K562 (cell line): ENCODE measurements at regions not wholly inside any gene's neighbourhood (a gene's known extent, or its start where the extent isn't known, plus 50 kb on each side); places are given as distances from the start of the nearest gene placed in this dataset.

Source experiments
- ATAC-seq: fragments of 200-7000 bp; cut with Tn5 transposase; 3 replicates; pipeline ENCODE4 v1.9.1; 2020; ENCODE audit warnings: moderate library complexity
- BruUV-seq: library from RNA; stranded (reverse); fragments of 400-500 nt; replicated peaks from 2 replicates; lab custom pipeline; 2021; lab: Mats Ljungman, UMichigan
- CTCF ChIA-PET: fragments of 300-600 bp; formaldehyde crosslinking; extraction: SDS; loops from one replicate; lab custom pipeline; 2021; ENCODE audit warnings: low intra/inter-chr PET ratio; lab: Yijun Ruan, JAX
- POLR2A ChIA-PET: fragments of 300-600, 350-650 bp; sonication (Branson Sonifier 250); formaldehyde crosslinking; extraction: SDS; loops from one replicate; lab custom pipeline; 2021; ENCODE audit warnings: antibody characterized with exemption, inconsistent platforms; lab: Yijun Ruan, JAX
- DNase-seq, 4 experiments: peaks; one replicate each; pipeline versions ENCODE4 v3.0.0 to v3.0.0-alpha.2; 2011 to 2018; ENCODE audit warnings: low spot score in 3 of 4, mixed read lengths in 3 of 4; ENCODE audit errors: extremely low read depth in 1 of 4
- FAIRE-seq: peaks from 2 replicates; lab custom pipeline; 2011; peaks lifted over from hg19 to GRCh38; lab: Jason Lieb, UNC
- H2AFZ ChIP-seq: 2 replicates; pipeline ENCODE4 v1.6.0; 2011; ENCODE audit warnings: low read depth, low read length, control low read depth, inconsistent platforms
- H3K27ac ChIP-seq: fragments of 200-600 bp; 3 replicates; pipeline ENCODE4 v1.8.0; 2011; ENCODE audit warnings: low read depth, mild to moderate bottlenecking, control low read depth, inconsistent platforms, low read length, moderate library complexity, mixed read lengths; ENCODE audit errors: extremely low read depth
- H3K27me3 ChIP-seq, 2 experiments: fragments of 300-600 bp in 1 of 2; 2 replicates in 1 of 2; 3 replicates in 1 of 2; pipeline versions ENCODE4 v1.6.0 to v1.8.0; 2011; ENCODE audit warnings: inconsistent platforms in 2 of 2, low read length in 2 of 2, mild to moderate bottlenecking in 1 of 2, mixed read lengths in 1 of 2, moderate library complexity in 1 of 2; ENCODE audit not compliant: control insufficient read depth in 2 of 2, insufficient read depth in 2 of 2
- H3K36me3 ChIP-seq: fragments of 300-600 bp; 3 replicates; pipeline ENCODE4 v1.8.0; 2011; ENCODE audit warnings: mild to moderate bottlenecking, low read length, inconsistent platforms; ENCODE audit not compliant: control insufficient read depth, insufficient read depth
- H3K4me1 ChIP-seq, 2 experiments: fragments of 200-600 bp in 1 of 2; replicated peaks in 1 of 2; 2 replicates in 1 of 2; 3 replicates in 1 of 2; pipeline versions ENCODE4 v1.5.1 to v1.8.0; 2011; ENCODE audit warnings: inconsistent platforms in 2 of 2, low read length in 2 of 2, mild to moderate bottlenecking in 1 of 2, mixed read lengths in 1 of 2, moderate library complexity in 1 of 2; ENCODE audit not compliant: control insufficient read depth in 2 of 2, insufficient read depth in 2 of 2
- H3K4me2 ChIP-seq: 2 replicates; pipeline ENCODE4 v1.6.1; 2011; ENCODE audit warnings: low read length, control low read depth, inconsistent platforms, mixed read lengths; ENCODE audit not compliant: insufficient read depth
- H3K4me3 ChIP-seq: fragments of 200-600 bp; sonication (generic), shearing (Covaris generic); 2 replicates; pipeline ENCODE4 v1.5.1; 2016; ENCODE audit warnings: control low read depth, inconsistent platforms
- H3K79me2 ChIP-seq: fragments of 200-600 bp; 3 replicates; pipeline ENCODE4 v1.8.0; 2011; ENCODE audit warnings: low read length, inconsistent platforms; ENCODE audit not compliant: control insufficient read depth, insufficient read depth
- H3K9ac ChIP-seq, 2 experiments: 2 replicates each; pipeline versions ENCODE4 v1.6.0 to v1.6.1; 2011; ENCODE audit warnings: low read depth in 2 of 2, low read length in 2 of 2, control low read depth in 1 of 2, inconsistent platforms in 1 of 2, mild to moderate bottlenecking in 1 of 2, mixed read lengths in 1 of 2; ENCODE audit not compliant: insufficient read depth in 1 of 2
- H3K9me1 ChIP-seq: one replicate; pipeline ENCODE4 v1.6.0; 2011; ENCODE audit warnings: inconsistent platforms, mild to moderate bottlenecking, low read length, moderate library complexity; ENCODE audit not compliant: control insufficient read depth, insufficient read depth
- H3K9me3 ChIP-seq: replicated peaks from 2 replicates; pipeline ENCODE4 v1.5.1; 2011; ENCODE audit warnings: low read depth, low read length, inconsistent platforms; ENCODE audit not compliant: control insufficient read depth, insufficient read depth
- H4K20me1 ChIP-seq: replicated peaks from 2 replicates; pipeline ENCODE4 v1.6.1; 2011; ENCODE audit warnings: low read length, inconsistent platforms, mixed read lengths; ENCODE audit not compliant: control insufficient read depth, insufficient read depth
- ARID1B ChIP-seq: fragments of 450-650 bp; IDR thresholded peaks from 2 replicates; pipeline ENCODE4 v1.6.1; 2016; ENCODE audit warnings: antibody characterized with exemption, mild to moderate bottlenecking, inconsistent platforms
- ATF7 ChIP-seq: fragments of 450-650 bp; IDR thresholded peaks from 2 replicates; pipeline ENCODE4 v1.7.1; 2014; ENCODE audit warnings: mild to moderate bottlenecking, moderate library complexity
- DPF2 ChIP-seq: fragments of 450-650 bp; IDR thresholded peaks from 2 replicates; pipeline ENCODE4 v1.6.1; 2016
- FOXJ2 ChIP-seq: fragments of 200-800 bp; sonication (Bioruptor generic); IDR thresholded peaks from 2 replicates; pipeline ENCODE4 v1.6.1; 2016; ENCODE audit warnings: missing genetic modification characterization, missing compliant biosample characterization
- PHB ChIP-seq: fragments of 250-450 bp; sonication (Bioruptor Pico); IDR thresholded peaks from 2 replicates; pipeline ENCODE4 v1.5.0; 2021
- PRDM10 ChIP-seq: fragments of 450-650 bp; IDR thresholded peaks from 2 replicates; pipeline ENCODE4 v1.6.1; 2018; ENCODE audit not compliant: partially characterized antibody
- TARDBP ChIP-seq: fragments of 450-650 bp; IDR thresholded peaks from 2 replicates; pipeline ENCODE4 v1.6.1; 2016
- ZNF263 ChIP-seq: sonication (generic); formaldehyde crosslinking; IDR thresholded peaks from 2 replicates; pipeline ENCODE4 v1.8.0; 2022; ENCODE audit warnings: mild to moderate bottlenecking, missing genetic modification reagents, borderline replicate concordance
- ZNF436 ChIP-seq: fragments of 250-450, 450-650 bp; sonication (Bioruptor Pico); formaldehyde crosslinking; IDR thresholded peaks from 2 replicates; pipeline ENCODE4 v1.7.0; 2020; ENCODE audit warnings: mild to moderate bottlenecking
- WGBS: fragments of 100-300 bp; shearing (Covaris generic); methylation state at CpG from one replicate; pipeline ENCODE4 v1.1.6; 2016; ENCODE audit warnings: low coverage, mixed read lengths; ENCODE audit not compliant: insufficient coverage; ENCODE audit errors: missing lambda C conversion rate; 5-methylcytosine and 5-hydroxymethylcytosine counted together
- in situ Hi-C: fragments of 300-500 bp; cut with MboI; formaldehyde crosslinking; loops from 4 replicates; pipeline ENCODE4 v1.15.0; 2018; ENCODE audit warnings: inconsistent platforms, mixed read lengths
- intact Hi-C: fragments of 100-400 bp; cut with micrococcal nuclease; formaldehyde crosslinking; loops from 2 replicates; pipeline ENCODE4 v1.14.2; 2022

GRCh38 chr7:26096136-26096535 is 55.9 kb upstream of the NFE2L3 start (continued):
- TF ChIP-seq ZNF263 (CRISPR knock-in tag) (no peak), FOXJ2 (tag) (no peak), ZNF436 (CRISPR knock-in tag) (no peak), DPF2 (no peak), TARDBP (no peak), PHB (CRISPR knock-in tag) (no peak)

GRCh38 chr7:26097837-26098668 is 53.9 kb upstream of the NFE2L3 start:
- no peaks in the 10 kb centered on the region for H3K79me2 ChIP-seq

More at GRCh38 chr7:26097837-26098668, 53.9 kb upstream of the NFE2L3 start:
- no TSS peak for BruUV-seq
- ATAC-seq (no peak), FAIRE-seq (no peak), DNase-seq (no peak)
- Histone ChIP-seq H3K4me2 (no peak overlapping the region), H3K27ac (no peak overlapping the region; the same call in 2 of the 3 replicates), H4K20me1 (no peaks in the 10 kb centered on the region), H3K27me3 (no peaks in the 10 kb centered on the region; a peak in 1 of 5 replicates), H3K36me3 (no peaks in the 10 kb centered on the region), H3K4me1 (peaks cover 0 to 3% of the 10 kb centered on the region in 2 experiments; a peak in 3 of 5 replicates), H2AFZ (peak overlapping the region; percentile 26), H3K4me3 (no peak overlapping the region), H3K9me3 (no peaks in the 10 kb centered on the region), H3K9ac (no peak overlapping the region), H3K9me1 (no peaks in the 10 kb centered on the region)
- ChIA-PET CTCF (no interaction called here), POLR2A (interaction anchor here (0.6 to 0.8 kb wide), 3 partner anchors 11 to 195 kb away, joined by 3 read pairs; no protein-coding TSS in a partner anchor)
- TF ChIP-seq PRDM10 (peak; percentile 96), ATF7 (peak; percentile 45; the same call in 1 of the 2 replicates), ARID1B (no peak)
- intact Hi-C loops: no loop called here
- 31% methylated on average over 5 of the region's 7 CpGs for WGBS
- in situ Hi-C loops: loop anchor here (25.0 kb wide), 2 partner anchors 564 to 1064 kb away; partner anchors contain the start of genes HOXA10, HOXA3, HOXA7 and HOXA9
